ENCODE measurements at regions not wholly inside any gene's neighbourhood (a gene's known extent, or its start where the extent isn't known, plus 50 kb on each side); places are given as distances from the start of the nearest gene placed in this dataset.

GRCh38 chr21:17900281-17900989 lies 81.3 kb upstream of the C21orf91 start:
- intact Hi-C loops (cut with DNase I; ENCODE audit: low total_unique reads), result loop anchor here (10.0 kb wide), 1 partner anchor 226 kb away; no protein-coding TSS in a partner anchor

GRCh38 chr21:17889171-17889570 lies 70.0 kb upstream of the C21orf91 start:
- no peak overlapping the region for H3K4me3 ChIP-seq (ENCODE audit: low read depth, poor library complexity, severe bottlenecking)
- DNase-seq (ENCODE audit: low spot score in 2 of 2), result no peak
- intact Hi-C loops (cut with DNase I; ENCODE audit: low total_unique reads), result no loop called here
- TF ChIP-seq POLR2A (IDR thresholded peaks at IDR 0.05) (no peak), CTCF (IDR thresholded peaks at IDR 0.05) (no peak)
- 29 to 50% methylated on average over 1 of the region's 1 CpG for WGBS, 2 donors

More at GRCh38 chr21:17900281-17900989, 81.3 kb upstream of the C21orf91 start:
- no peak for TF ChIP-seq POLR2A (IDR thresholded peaks at IDR 0.05)
- no peak for TF ChIP-seq CTCF (IDR thresholded peaks at IDR 0.05)
- WGBS, 2 donors, result 65 to 75% methylated on average over 8 of the region's 8 CpGs
- H3K4me3 ChIP-seq (ENCODE audit: low read depth, poor library complexity, severe bottlenecking), result no peak overlapping the region
- peak in 1 of 2 donors; percentile 28 for DNase-seq (ENCODE audit: low spot score in 2 of 2)

DNA sequence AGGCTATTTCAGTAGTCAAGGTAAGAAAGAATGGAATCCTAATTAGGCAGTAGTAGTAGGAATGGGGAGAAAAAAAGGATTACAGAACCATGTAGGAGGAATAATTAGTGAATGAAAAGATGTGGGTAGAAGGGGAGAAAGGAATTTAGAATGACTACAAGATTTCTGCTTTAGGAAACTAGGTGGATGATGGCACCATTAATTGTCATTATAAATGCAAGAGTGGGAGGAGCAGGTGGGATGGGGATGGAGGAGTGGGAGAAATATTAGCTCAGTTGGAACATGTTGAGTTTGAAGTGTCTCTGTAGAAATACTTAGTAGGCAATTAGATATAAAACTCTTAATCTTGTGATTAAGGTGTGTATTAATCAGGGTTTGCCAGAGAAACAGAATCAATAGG lies 50.0 kb upstream of the C21orf91 start:
- intact Hi-C loops (cut with DNase I; ENCODE audit: low total_unique reads), result no loop called here
- no peak overlapping the region for H3K4me3 ChIP-seq (ENCODE audit: low read depth, poor library complexity, severe bottlenecking)
- TF ChIP-seq POLR2A (IDR thresholded peaks at IDR 0.05) (no peak), CTCF (IDR thresholded peaks at IDR 0.05) (no peak)
- DNase-seq (ENCODE audit: low spot score in 2 of 2), result no peak

Data from lower leg skin (tissue), 4 donors.